ENCODE measurements at regions not wholly inside any gene's neighbourhood (a gene's known extent, or its start where the extent isn't known, plus 50 kb on each side); places are given as distances from the start of the nearest gene placed in this dataset.

- TF ChIP-seq, protein P1, sequence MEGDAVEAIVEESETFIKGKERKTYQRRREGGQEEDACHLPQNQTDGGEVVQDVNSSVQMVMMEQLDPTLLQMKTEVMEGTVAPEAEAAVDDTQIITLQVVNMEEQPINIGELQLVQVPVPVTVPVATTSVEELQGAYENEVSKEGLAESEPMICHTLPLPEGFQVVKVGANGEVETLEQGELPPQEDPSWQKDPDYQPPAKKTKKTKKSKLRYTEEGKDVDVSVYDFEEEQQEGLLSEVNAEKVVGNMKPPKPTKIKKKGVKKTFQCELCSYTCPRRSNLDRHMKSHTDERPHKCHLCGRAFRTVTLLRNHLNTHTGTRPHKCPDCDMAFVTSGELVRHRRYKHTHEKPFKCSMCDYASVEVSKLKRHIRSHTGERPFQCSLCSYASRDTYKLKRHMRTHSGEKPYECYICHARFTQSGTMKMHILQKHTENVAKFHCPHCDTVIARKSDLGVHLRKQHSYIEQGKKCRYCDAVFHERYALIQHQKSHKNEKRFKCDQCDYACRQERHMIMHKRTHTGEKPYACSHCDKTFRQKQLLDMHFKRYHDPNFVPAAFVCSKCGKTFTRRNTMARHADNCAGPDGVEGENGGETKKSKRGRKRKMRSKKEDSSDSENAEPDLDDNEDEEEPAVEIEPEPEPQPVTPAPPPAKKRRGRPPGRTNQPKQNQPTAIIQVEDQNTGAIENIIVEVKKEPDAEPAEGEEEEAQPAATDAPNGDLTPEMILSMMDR (IDR thresholded peaks at IDR 0.05; ENCODE audit: extremely low read depth, insufficient read depth, missing control alignments): no peak
- in situ Hi-C loops (cut with MboI; ENCODE audit: low pct_unique_long_range_greater_than_20kb, low sequenced_read_pairs, unreplicated experiment): no loop called here
- DNase-seq (ENCODE audit: low spot score): no peak
These were observed 628.0 kb downstream of the EPHA7 start for GRCh38 chr6:92791403-92791802.

DNA sequence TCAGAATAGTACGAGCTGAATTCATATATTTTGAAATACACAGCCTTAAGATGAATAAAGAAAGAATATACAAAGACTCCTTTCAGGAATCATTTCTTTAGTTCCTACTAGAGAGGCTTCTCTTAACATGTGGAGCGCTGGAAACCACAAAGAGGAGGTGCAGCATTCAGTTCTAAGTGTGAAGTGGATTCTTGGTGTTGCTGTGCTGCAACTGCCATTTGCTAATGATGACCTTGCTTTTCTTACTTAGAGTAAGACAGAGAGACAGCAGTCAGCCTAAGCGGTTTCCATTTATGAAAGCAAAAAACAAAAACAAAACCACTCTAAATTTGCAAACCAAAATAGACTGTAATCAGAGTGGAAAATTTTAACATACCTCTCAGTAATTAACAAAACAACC lies 629.0 kb downstream of the EPHA7 start:
- DNase-seq (ENCODE audit: low spot score): no peak

DNA sequence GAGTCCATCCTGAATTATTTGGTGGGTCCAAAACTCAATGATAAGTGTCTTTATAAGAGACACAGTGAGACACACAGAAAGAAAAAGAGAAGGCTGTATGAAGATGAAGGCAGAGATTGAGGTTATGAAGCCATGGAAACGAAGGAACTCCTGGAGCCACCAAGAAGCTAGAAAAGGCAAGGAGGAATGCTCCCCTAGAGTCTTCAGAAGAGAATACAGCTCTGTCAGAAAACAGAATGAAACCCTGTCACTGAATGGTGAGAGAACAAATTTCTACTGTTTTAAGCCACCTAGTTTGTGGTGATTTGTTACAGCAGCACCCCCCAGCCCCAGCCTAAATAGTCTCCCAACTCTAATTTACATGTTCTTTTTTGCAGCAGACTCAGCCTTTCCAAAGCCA lies 635.1 kb downstream of the EPHA7 start:
- TF ChIP-seq, protein P1 (IDR thresholded peaks at IDR 0.05; ENCODE audit: extremely low read depth, insufficient read depth, missing control alignments): no peak
- no peak for DNase-seq (ENCODE audit: low spot score)
- in situ Hi-C loops (cut with MboI; ENCODE audit: low pct_unique_long_range_greater_than_20kb, low sequenced_read_pairs, unreplicated experiment): no loop called here

More for the DNA sequence above, 629.0 kb downstream of the EPHA7 start:
- in situ Hi-C loops (cut with MboI; ENCODE audit: low pct_unique_long_range_greater_than_20kb, low sequenced_read_pairs, unreplicated experiment): no loop called here
- TF ChIP-seq, protein P1 (IDR thresholded peaks at IDR 0.05; ENCODE audit: extremely low read depth, insufficient read depth, missing control alignments): no peak

GRCh38 chr6:92779746-92780145 lies 639.6 kb downstream of the EPHA7 start:
- no peak for DNase-seq (ENCODE audit: low spot score)
- TF ChIP-seq, protein P1 (IDR thresholded peaks at IDR 0.05; ENCODE audit: extremely low read depth, insufficient read depth, missing control alignments): no peak
- in situ Hi-C loops (cut with MboI; ENCODE audit: low pct_unique_long_range_greater_than_20kb, low sequenced_read_pairs, unreplicated experiment): no loop called here

- TF ChIP-seq, protein P1 (IDR thresholded peaks at IDR 0.05; ENCODE audit: extremely low read depth, insufficient read depth, missing control alignments): peak; percentile 55
- in situ Hi-C loops (cut with MboI; ENCODE audit: low pct_unique_long_range_greater_than_20kb, low sequenced_read_pairs, unreplicated experiment): no loop called here
- DNase-seq (ENCODE audit: low spot score): peak; percentile 2
These were observed 642.1 kb downstream of the EPHA7 start for GRCh38 chr6:92777146-92777740.

DNA sequence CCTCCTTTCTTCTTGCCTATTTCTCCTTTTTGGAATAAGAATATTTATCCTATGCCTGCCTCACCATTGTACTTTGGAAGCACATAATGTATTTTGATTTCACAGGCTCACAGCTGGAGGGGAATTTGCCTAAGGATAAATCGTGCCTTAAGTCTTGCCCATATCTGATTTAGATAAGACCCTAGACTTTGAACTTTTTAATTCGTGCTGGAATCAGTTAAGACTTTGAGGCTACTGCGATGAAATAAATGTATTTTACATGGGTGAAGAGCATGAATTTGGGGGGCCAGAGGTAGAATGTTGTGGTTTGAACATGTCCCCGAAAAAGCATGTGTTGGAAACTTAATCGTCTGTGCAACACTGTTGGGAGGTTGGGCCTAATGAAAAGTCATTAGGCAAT lies 648.8 kb downstream of the EPHA7 start:
- DNase-seq (ENCODE audit: low spot score): no peak
- TF ChIP-seq, protein P1 (IDR thresholded peaks at IDR 0.05; ENCODE audit: extremely low read depth, insufficient read depth, missing control alignments): no peak
- in situ Hi-C loops (cut with MboI; ENCODE audit: low pct_unique_long_range_greater_than_20kb, low sequenced_read_pairs, unreplicated experiment): no loop called here

Measured in GM13977 (cell line).